ENCODE measurements at regions not wholly inside any gene's neighbourhood (a gene's known extent, or its start where the extent isn't known, plus 50 kb on each side); places are given as distances from the start of the nearest gene placed in this dataset.

DNA sequence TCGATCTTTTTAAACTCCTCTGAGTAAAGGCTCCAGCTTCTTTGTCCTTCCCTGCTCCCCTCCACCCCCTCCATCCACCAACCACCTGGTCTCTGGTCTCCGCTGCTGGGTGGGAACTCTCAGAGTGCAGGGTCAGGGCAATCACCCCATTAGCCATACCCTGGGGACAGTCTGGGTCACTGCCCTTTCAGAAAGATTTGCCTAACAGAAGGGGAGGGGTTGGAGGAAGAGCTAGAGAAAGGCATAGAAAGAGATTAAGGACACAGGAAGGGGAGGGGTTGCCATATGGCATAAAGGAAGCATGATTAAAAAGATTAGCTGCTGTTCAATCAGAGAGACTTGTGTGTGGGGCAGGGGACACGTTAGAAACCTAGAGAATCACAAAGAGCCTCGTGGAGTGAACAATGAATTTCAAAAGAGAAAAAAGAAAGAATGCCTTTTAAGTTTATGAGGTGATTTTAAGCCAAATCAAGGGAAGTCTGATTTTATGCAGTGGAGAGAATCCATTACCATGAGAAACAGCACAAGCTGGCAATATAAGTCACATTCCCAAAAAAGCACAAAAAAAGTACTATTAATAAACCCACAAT is 115.5 kb upstream of the ACSL4 start (continued):
- TF ChIP-seq, protein P1, sequence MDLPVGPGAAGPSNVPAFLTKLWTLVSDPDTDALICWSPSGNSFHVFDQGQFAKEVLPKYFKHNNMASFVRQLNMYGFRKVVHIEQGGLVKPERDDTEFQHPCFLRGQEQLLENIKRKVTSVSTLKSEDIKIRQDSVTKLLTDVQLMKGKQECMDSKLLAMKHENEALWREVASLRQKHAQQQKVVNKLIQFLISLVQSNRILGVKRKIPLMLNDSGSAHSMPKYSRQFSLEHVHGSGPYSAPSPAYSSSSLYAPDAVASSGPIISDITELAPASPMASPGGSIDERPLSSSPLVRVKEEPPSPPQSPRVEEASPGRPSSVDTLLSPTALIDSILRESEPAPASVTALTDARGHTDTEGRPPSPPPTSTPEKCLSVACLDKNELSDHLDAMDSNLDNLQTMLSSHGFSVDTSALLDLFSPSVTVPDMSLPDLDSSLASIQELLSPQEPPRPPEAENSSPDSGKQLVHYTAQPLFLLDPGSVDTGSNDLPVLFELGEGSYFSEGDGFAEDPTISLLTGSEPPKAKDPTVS (IDR thresholded peaks at IDR 0.05; ENCODE audit: low read depth, low read length): no peak

DNA sequence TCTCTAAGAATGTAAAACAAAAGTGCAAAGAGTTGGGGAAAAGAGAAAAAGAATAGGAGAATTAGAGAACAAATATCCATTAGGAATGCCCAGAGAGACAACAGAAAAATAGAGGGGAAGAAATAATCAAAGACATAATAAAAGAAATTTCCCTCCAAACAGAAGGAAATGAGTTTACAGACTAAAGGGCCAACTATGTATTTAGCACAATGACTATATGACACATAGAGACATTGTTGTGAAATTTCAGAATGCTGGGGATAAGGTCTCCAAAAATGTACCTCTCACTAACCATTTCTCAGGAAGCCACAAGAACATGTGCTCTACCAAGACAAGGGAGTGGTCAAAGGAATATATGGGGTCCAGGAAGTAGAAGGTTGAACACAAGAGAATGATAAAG is 121.0 kb upstream of the ACSL4 start:
- Histone ChIP-seq H3K9me3 (replicated peaks; ENCODE audit: control insufficient read depth, insufficient read depth, low read length) (no peaks in the 10 kb centered on the region; the same call in 2 of the 3 replicates), H3K36me3 (ENCODE audit: control insufficient read depth in 2 of 2, insufficient read depth in 2 of 2, low read length in 1 of 2) (no peaks in the 10 kb centered on the region), H4K20me1 (ENCODE audit: control insufficient read depth, insufficient read depth) (no peaks in the 10 kb centered on the region), H3K4me2 (ENCODE audit: control insufficient read depth, insufficient read depth) (no peak overlapping the region), H3K27ac (ENCODE audit: control insufficient read depth, insufficient read depth) (no peak overlapping the region), H3K27me3 (replicated peaks in 1 of 2; ENCODE audit: control insufficient read depth in 2 of 2, insufficient read depth in 2 of 2, low read length in 1 of 2) (no peaks in the 10 kb centered on the region), H3K4me3 (no peak overlapping the region), H3K4me1 (ENCODE audit: control insufficient read depth, insufficient read depth, low read length) (no peaks in the 10 kb centered on the region), H2AFZ (ENCODE audit: control insufficient read depth, low read depth, low read length) (no peak overlapping the region), H3K79me2 (ENCODE audit: control insufficient read depth, insufficient read depth, low read length) (no peaks in the 10 kb centered on the region), H3K9ac (ENCODE audit: control insufficient read depth, insufficient read depth, low read length) (no peak overlapping the region)
- FAIRE-seq: no peak
- in situ Hi-C loops (cut with MboI) (no loop called here), intact Hi-C loops (cut with micrococcal nuclease; ENCODE audit: unreplicated experiment) (no loop called here)
- ATAC-seq: no peak
- CTCF ChIA-PET: interaction anchor here (0.6 to 7.5 kb wide), 11 partner anchors 10 to 595 kb away, joined by 3 to 337 read pairs (median 5); no protein-coding TSS in a partner anchor
- POLR2A ChIA-PET: interaction anchor here (0.6 to 1.4 kb wide), 8 partner anchors 9 to 398 kb away, joined by 3 to 5 read pairs (median 4); no protein-coding TSS in a partner anchor
- RAD21 ChIA-PET (ENCODE audit: unreplicated experiment): interaction anchor here (0.7 to 7.2 kb wide), 10 partner anchors 8 to 219 kb away, joined by 3 to 257 read pairs (median 6); no protein-coding TSS in a partner anchor
- no peak for DNase-seq (ENCODE audit: low read depth, low spot score)
- no TSS peak for BruUV-seq (replicated peaks)
- SMC1A ChIA-PET (ENCODE audit: uncharacterized antibody, unreplicated experiment): interaction anchor here (0.6 to 14.2 kb wide), 16 partner anchors 9 to 369 kb away, joined by 3 to 403 read pairs (median 6); no protein-coding TSS in a partner anchor
- TF ChIP-seq GATAD2B (conservative IDR thresholded peaks at IDR 0.05; ENCODE audit: low read depth) (no peak), RCOR1 (conservative IDR thresholded peaks at IDR 0.05; ENCODE audit: low read depth, low read length) (no peak), ZNF217 (IDR thresholded peaks at IDR 0.05) (no peak), JUNB (IDR thresholded peaks at IDR 0.05) (no peak)
